ENCODE measurements at regions not wholly inside any gene's neighbourhood (a gene's known extent, or its start where the extent isn't known, plus 50 kb on each side); places are given as distances from the start of the nearest gene placed in this dataset.

DNA sequence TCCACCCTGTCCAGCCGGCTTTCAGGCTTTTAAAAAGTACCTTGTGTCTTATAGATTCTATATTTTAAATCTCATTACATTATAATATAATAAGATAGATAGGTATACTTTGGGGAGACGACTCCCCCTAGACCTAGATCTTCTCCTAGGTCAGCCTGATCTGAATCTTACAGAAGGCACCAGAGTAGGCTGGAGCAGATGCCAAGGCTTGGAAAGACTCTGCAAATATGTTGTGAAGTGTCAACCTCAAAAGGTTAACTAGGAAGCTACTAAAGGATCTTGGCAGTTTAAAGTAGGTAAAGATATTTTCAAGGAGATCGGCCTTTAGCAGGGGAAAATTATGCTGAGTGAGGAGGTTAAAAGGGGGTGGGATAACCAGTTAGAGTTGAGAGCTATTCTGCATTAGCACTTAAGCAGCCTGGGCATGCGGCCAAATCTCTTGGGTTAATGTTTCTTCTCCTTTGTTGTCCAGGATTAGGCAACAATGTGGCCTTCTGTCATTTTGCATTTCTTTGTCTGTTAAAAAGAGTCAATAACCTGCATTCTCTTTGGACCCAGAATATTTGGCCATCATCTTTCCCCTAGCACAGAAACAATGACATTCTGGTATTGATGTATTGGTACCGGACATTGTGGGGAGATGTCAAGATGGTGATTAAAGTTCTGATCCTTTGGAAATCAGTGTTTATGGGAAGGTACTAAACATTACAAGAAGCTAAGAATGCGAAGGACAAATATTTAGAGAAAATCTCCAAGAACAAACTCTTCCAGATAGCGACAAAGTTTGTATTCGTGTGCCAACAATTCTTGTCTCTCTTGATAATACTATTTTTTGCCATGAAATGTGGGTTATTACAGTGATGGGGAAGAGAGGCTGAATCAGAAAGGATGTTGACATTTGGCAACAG lies 51.2 kb upstream of the DHX40 start:
- H2AFZ ChIP-seq (ENCODE audit: low read length), result no peak overlapping the region
- peak; percentile 98 for DNase-seq (ENCODE audit: low spot score)
- 10% methylated on average over 8 of the region's 8 CpGs for WGBS (ENCODE audit: low lambda C conversion rate)
- peak overlapping the region; percentile 53 for H3K27ac ChIP-seq (ENCODE audit: extremely low read length, insufficient read depth, low read length)
- ChIA-PET POLR2A (interaction anchor here (0.7 to 1.7 kb wide), 4 partner anchors 8 to 104 kb away, joined by 3 to 9 read pairs (median 3); partner anchors contain the start of gene CLTC), CTCF (ENCODE audit: low intra/inter-chr PET ratio, low total read pairs) (no interaction called here)
- H3K4me2 ChIP-seq (ENCODE audit: low read depth, low read length), result peak overlapping the region; percentile 61
- in situ Hi-C loops (cut with HindIII; ENCODE audit: extremely low pct_ligation_motif_present, low pct_unique_long_range_greater_than_20kb) (no loop called here), intact Hi-C loops (cut with micrococcal nuclease; ENCODE audit: unreplicated experiment) (no loop called here)
- peak; percentile 90 for ATAC-seq
- no peaks in the 10 kb centered on the region for H3K27me3 ChIP-seq (ENCODE audit: control insufficient read depth in 1 of 2, insufficient read depth in 2 of 2, low read length in 2 of 2)
- no peaks in the 10 kb centered on the region for H4K20me1 ChIP-seq (ENCODE audit: insufficient read depth, low read length)
- H3K79me2 ChIP-seq (ENCODE audit: insufficient read depth, low read length), result no peaks in the 10 kb centered on the region
- H3K4me3 ChIP-seq (replicated peaks in 1 of 3; ENCODE audit: insufficient read depth in 1 of 3, low read depth in 2 of 3, low read length in 3 of 3), result no peak overlapping the region
- no TSS peak for BruUV-seq (replicated peaks)
- FAIRE-seq, result peak; percentile 87
- H3K9me3 ChIP-seq (ENCODE audit: low read length), result no peaks in the 10 kb centered on the region
- H3K9ac ChIP-seq (ENCODE audit: insufficient read depth, low read depth, low read length), result no peak overlapping the region
- H3K4me1 ChIP-seq (ENCODE audit: insufficient read depth, low read length), result peaks cover 55% of the 10 kb centered on the region
- no peaks in the 10 kb centered on the region for H3K36me3 ChIP-seq (replicated peaks in 1 of 2; ENCODE audit: control insufficient read depth in 1 of 2, insufficient read depth in 2 of 2, low read length in 2 of 2)
- TF ChIP-seq ZNF550 (CRISPR knock-in tag; IDR thresholded peaks at IDR 0.05; ENCODE audit: borderline replicate concordance), result no peak
- TF ChIP-seq EED (CRISPR knock-in tag; IDR thresholded peaks at IDR 0.05), result no peak
- TF ChIP-seq GATA4 (IDR thresholded peaks at IDR 0.05; ENCODE audit: borderline replicate concordance, low read depth), result no peak
- TF ChIP-seq, protein P1, sequence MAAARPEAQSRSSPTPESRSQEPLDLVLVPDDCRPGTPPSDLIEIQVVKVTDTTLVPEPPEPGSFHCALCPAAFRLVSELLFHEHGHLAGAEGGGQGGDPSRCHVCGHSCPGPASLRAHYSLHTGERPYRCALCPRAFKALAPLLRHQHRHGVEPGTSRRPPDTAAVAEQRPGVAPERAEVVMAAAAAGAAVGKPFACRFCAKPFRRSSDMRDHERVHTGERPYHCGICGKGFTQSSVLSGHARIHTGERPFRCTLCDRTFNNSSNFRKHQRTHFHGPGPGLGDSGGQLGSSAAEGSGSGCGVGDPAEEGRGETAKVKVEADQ (CRISPR knock-in tag; IDR thresholded peaks at IDR 0.05; ENCODE audit: borderline replicate concordance), result no peak; the same call in 1 of the 2 replicates
- TF ChIP-seq, protein P2, sequence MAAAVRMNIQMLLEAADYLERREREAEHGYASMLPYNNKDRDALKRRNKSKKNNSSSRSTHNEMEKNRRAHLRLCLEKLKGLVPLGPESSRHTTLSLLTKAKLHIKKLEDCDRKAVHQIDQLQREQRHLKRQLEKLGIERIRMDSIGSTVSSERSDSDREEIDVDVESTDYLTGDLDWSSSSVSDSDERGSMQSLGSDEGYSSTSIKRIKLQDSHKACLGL (CRISPR knock-in tag; IDR thresholded peaks at IDR 0.05), result no peak
- peak; percentile 90 for TF ChIP-seq RCOR2 (CRISPR knock-in tag; IDR thresholded peaks at IDR 0.05)
- TF ChIP-seq GATAD2A (CRISPR knock-in tag; IDR thresholded peaks at IDR 0.05), result peak; percentile 96
- TF ChIP-seq FOXA3 (CRISPR knock-in tag; IDR thresholded peaks at IDR 0.05), result peak; percentile 89
- TF ChIP-seq, protein P3, sequence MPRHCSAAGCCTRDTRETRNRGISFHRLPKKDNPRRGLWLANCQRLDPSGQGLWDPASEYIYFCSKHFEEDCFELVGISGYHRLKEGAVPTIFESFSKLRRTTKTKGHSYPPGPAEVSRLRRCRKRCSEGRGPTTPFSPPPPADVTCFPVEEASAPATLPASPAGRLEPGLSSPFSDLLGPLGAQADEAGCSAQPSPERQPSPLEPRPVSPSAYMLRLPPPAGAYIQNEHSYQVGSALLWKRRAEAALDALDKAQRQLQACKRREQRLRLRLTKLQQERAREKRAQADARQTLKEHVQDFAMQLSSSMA (CRISPR knock-in tag; IDR thresholded peaks at IDR 0.05), result no peak
- TF ChIP-seq ZNF20 (CRISPR knock-in tag; IDR thresholded peaks at IDR 0.05), result no peak
- TF ChIP-seq, protein P4, sequence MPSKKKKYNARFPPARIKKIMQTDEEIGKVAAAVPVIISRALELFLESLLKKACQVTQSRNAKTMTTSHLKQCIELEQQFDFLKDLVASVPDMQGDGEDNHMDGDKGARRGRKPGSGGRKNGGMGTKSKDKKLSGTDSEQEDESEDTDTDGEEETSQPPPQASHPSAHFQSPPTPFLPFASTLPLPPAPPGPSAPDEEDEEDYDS (CRISPR knock-in tag; IDR thresholded peaks at IDR 0.05), result 0 out of 2 replicates have a peak, but pooled peaks have one; percentile 45
- TF ChIP-seq ZBTB20 (CRISPR knock-in tag; IDR thresholded peaks at IDR 0.05; ENCODE audit: borderline replicate concordance, low read depth), result no peak
- TF ChIP-seq, protein P5, sequence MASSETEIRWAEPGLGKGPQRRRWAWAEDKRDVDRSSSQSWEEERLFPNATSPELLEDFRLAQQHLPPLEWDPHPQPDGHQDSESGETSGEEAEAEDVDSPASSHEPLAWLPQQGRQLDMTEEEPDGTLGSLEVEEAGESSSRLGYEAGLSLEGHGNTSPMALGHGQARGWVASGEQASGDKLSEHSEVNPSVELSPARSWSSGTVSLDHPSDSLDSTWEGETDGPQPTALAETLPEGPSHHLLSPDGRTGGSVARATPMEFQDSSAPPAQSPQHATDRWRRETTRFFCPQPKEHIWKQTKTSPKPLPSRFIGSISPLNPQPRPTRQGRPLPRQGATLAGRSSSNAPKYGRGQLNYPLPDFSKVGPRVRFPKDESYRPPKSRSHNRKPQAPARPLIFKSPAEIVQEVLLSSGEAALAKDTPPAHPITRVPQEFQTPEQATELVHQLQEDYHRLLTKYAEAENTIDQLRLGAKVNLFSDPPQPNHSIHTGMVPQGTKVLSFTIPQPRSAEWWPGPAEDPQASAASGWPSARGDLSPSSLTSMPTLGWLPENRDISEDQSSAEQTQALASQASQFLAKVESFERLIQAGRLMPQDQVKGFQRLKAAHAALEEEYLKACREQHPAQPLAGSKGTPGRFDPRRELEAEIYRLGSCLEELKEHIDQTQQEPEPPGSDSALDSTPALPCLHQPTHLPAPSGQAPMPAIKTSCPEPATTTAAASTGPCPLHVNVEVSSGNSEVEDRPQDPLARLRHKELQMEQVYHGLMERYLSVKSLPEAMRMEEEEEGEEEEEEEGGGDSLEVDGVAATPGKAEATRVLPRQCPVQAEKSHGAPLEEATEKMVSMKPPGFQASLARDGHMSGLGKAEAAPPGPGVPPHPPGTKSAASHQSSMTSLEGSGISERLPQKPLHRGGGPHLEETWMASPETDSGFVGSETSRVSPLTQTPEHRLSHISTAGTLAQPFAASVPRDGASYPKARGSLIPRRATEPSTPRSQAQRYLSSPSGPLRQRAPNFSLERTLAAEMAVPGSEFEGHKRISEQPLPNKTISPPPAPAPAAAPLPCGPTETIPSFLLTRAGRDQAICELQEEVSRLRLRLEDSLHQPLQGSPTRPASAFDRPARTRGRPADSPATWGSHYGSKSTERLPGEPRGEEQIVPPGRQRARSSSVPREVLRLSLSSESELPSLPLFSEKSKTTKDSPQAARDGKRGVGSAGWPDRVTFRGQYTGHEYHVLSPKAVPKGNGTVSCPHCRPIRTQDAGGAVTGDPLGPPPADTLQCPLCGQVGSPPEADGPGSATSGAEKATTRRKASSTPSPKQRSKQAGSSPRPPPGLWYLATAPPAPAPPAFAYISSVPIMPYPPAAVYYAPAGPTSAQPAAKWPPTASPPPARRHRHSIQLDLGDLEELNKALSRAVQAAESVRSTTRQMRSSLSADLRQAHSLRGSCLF (CRISPR knock-in tag; IDR thresholded peaks at IDR 0.05; ENCODE audit: borderline replicate concordance), result no peak
- TF ChIP-seq, protein P6, sequence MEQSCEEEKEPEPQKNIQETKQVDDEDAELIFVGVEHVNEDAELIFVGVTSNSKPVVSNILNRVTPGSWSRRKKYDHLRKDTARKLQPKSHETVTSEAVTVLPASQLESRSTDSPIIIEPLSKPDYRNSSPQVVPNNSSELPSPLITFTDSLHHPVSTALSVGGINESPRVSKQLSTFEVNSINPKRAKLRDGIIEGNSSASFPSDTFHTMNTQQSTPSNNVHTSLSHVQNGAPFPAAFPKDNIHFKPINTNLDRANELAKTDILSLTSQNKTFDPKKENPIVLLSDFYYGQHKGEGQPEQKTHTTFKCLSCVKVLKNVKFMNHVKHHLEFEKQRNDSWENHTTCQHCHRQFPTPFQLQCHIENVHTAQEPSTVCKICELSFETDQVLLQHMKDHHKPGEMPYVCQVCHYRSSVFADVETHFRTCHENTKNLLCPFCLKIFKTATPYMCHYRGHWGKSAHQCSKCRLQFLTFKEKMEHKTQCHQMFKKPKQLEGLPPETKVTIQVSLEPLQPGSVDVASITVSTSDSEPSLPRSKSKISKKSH (CRISPR knock-in tag; IDR thresholded peaks at IDR 0.05; ENCODE audit: borderline replicate concordance), result no peak
